ENCODE measurements at regions not wholly inside any gene's neighbourhood (a gene's known extent, or its start where the extent isn't known, plus 50 kb on each side); places are given as distances from the start of the nearest gene placed in this dataset.
A peak's percentile ranks its signal among the peaks of the same experiment; 100 is the strongest.

DNA sequence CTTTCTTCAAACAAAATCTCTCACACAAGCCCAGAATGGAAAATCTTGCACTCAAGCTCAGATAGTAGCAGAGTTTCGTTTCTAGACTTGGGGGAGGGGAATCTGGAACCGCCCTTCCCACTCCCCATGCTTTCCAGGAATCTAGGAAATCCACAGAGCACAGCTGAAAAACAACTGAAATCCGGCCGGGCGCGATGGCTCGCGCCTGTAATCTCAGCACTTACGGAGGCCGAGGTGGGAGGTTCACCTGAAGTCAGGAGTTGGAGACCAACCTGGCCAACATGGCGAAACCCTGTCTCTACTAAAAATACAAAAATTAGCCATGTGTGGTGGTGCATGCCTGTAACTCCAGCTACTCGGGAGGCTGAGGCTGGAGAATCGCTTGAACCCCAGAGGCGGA is 127.3 kb upstream of the SLC34A2 start:
- no peak for DNase-seq (ENCODE audit: low read depth in 2 of 2)

DNA sequence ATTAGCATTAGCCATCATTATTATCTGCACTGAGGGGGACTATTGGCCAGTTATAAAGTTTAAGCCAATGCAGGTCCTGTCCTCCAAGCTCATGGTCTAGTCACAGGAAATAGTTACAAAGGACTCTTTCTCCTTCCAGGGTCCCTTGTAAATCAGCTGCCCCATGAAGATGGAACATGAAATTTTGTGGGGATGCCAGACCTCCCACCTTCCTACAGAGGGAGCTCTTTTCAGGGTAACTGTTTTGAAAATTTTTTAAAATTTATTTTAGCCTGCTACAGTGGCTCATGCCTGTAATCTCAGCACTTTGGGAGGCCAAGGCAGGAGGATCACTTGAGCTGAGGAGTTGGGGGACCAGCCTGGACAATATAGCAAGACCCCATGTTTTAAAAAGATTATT is 124.4 kb upstream of the SLC34A2 start:
- DNase-seq (ENCODE audit: low read depth in 2 of 2) = no peak

DNA sequence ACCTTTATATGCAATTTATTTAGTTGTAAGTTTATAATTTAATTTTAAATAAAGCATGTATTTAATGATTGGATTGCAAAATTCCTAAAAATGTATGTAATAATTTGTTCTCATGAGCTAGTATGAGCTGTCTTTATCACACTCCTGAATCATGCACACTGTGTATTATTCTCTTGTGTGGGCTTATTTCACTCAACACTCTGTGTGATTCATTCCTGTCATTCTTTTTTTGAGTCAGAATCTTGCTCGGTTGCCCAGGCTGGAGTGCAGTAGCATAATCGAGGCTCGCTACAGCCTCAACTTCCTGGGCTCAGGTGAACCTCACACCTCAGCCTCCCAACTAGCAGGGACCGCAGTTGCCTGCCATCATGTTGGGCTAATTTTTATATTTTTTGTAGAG is 123.1 kb upstream of the SLC34A2 start:
- no peak for DNase-seq (ENCODE audit: low read depth in 2 of 2)

DNA sequence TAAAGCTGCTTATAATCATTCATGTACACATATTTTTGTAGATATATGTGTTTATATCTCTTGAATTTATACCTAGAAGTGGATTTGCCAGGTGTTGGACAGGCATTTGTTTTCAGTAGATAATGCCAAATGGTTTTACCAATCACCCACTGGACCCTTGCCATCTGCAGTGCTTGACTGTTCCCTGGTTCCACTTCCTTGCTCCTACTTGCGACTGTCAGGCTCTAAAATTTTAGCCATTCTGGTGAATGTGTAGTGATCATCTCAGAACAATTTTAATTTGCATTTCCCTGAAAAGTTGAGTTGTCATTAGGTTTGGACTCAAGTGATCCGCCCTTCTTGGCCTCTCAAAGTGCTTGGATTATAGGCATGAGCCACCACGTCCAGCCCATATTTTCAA is 122.4 kb upstream of the SLC34A2 start:
- DNase-seq (ENCODE audit: low read depth in 2 of 2) = no peak

DNA sequence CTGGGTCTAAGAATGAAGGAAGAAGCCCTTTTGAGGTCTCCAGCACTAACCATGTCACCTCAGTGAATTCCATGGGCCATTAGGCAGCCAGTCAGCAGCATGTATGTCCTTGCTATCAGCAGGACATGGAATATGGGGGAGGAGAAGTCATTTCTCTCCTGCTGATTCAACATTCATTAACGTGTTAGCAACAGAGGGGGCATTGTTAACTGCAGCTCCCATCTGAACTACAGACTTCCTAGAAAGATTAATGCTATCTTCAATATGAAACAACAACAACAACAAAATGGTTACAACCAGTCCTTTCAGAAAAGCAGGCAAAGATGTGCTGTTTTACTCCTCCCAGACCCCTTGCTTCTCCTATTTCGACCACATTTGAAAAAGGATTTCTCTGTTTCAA is 120.4 kb upstream of the SLC34A2 start:
- DNase-seq (ENCODE audit: low read depth in 2 of 2) = no peak

DNA sequence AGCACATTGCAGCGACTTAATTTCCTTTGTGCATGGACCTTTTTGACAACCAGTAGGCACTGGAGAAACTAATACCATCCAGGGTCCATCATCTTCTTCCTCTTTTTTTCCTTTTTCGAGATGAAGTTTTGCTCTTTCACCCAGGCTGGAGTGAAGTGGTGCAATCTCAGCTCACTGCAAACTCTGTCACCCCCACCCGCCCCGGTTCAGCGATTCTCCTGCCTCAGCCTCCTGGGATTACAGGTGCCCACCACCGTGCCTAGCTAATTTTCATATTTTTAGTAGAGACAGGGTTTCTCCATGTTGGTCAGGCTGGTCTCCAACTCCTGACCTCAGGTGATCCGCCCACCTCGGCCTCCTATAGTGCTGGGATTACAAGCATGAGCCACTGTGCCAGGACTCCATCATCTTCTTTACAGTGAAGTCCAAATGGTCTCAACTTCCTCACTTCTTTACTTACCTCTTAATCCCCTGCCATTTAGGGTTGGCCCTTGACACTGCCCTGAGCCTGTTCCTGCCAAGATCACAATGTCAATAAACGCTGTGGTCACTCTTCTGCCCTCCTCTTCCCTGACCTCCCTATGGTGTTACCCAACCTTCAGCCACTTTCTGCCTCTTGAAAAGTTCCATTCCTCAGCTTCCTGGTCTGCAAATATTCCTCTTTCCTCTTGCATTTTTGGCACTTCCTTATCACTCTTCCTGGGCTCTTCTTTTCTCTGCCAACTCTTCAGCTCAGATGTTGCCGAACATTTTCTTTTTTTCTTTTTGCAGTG is 119.8 kb upstream of the SLC34A2 start:
- DNase-seq (ENCODE audit: low read depth in 2 of 2) = no peak

DNA sequence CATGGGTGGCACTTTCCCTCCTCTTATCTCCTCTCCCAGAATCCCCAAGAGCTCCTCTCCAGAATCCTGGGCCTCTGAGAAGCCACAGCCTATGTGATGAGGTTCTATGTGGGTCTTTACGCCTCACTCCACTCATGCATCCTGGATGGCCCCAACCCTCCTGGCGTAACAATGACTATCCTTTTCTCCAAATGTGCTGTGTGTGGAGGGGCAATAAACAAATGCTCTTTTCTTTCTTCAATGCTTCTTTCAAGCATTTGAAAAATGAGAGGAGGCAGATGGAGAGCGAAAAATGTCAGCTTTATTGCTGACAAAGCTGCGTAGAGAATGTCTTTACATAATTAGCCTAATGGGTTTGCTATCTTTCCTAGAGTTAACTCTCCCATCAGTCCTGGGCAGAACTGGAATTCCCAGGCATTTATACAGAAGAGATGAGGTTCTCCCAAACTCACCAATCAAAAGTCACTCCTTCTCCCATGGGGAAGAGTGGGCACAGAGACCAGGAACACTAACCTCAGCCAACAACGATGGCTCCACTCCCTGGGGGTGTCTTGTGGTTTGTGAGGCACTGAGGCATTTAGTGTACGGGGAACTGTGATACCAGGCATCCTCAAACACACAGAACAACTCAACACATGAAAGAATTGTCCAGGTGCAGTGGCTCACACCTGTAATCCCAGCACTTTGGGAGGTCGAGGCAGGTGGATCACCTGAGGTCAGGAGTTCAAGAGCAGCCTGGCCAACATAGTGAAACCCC is 118.9 kb upstream of the SLC34A2 start:
- no peak for DNase-seq (ENCODE audit: low read depth in 2 of 2)

DNA sequence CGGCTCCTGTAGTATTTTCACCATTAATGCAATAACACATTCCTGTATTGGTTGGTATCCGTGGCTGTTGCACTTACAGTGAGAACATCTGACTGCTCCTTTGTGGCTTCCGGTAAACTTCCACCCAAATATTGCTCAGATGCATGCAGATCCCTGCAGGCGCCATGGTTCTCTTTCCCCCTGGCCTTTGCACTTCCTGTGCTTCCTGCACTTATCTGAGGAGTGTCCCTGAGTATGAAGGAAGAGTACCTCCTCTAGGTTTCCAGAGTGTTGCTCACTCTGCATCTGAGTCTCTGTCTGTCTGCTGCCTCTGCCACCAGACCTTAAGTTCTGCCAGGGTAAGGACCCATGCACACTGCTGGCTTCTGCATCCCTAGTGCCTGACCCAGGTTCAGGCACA is 117.2 kb upstream of the SLC34A2 start:
- no peak for DNase-seq (ENCODE audit: low read depth in 2 of 2)

DNA sequence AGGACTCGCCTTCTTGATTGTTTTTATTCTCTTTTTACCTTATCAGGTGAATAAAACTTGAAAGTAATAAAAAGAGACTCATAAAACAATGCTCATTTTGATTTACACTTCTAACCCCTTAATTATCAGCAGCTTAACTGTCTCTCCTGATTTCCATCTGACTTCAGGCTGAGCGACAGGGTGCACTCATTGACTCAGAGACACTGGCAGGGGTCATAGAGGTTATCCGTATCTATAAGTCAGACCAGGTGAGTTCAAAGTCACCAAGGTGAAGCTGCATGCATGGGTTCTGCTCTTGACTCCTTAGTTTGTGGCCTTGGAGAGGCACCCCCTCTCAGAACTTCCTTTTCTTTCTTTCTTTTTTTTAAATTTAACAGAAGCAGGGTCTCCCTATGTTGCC is 116.4 kb upstream of the SLC34A2 start:
- no peak for DNase-seq (ENCODE audit: low read depth in 2 of 2)

DNA sequence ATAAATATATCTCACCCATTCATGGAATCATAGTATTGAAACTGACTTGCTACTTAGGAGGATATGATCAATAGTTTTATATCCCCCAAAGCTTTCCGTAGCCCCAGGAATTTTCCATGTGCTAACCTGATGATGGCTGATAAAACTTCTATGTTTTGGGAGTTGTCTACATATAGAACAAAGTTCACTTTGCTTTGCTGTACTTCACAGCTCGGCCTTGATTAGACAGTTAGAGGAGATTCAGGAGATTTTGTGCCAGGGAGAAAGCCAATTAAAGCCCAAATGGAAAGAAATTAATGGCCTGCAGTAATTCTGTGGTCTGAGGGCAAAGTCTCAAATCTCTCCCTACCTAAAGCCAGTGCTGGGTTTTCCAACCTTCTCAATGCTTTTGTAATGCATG is 114.9 kb upstream of the SLC34A2 start:
- no peak for DNase-seq (ENCODE audit: low read depth in 2 of 2)

DNA sequence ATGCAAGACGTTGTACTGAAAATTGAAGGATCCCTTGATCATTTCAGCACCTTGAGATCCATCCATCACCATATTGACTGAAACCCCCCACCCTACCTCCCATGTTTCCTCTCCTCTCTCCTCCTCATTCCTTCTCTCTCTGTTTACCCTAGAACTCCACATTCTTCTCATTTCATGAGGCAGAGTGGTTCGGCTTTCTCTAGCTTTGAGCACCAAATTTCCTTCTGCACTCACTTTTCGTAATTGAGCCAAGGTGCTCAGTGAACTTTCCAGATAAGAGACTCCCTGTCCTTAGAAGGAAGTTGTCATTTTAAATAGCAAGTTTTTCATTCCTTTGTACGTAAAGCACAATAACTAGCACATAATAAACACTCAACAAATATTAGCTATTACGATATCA is 108.3 kb upstream of the SLC34A2 start:
- DNase-seq (ENCODE audit: low read depth in 2 of 2) = no peak

DNA sequence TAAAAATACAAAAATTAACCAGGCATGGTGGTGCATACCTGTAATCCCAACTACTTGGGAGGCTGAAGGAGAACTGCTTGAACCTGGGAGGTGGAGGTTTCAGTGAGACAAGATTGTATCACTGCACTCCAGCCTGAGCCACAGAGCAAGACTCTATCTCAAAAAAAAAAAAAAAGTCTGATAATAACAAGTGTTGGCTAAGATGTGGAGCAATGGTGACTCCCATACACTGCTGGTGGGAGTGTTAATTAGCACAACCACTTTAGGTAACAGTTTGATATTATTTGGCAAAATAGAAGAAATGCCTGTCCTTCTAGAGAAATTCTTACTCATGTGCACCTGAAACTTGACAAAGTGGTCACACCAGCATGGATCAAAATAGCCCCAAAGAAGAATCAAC is 106.2 kb upstream of the SLC34A2 start:
- DNase-seq (ENCODE audit: low read depth in 2 of 2) = no peak

DNA sequence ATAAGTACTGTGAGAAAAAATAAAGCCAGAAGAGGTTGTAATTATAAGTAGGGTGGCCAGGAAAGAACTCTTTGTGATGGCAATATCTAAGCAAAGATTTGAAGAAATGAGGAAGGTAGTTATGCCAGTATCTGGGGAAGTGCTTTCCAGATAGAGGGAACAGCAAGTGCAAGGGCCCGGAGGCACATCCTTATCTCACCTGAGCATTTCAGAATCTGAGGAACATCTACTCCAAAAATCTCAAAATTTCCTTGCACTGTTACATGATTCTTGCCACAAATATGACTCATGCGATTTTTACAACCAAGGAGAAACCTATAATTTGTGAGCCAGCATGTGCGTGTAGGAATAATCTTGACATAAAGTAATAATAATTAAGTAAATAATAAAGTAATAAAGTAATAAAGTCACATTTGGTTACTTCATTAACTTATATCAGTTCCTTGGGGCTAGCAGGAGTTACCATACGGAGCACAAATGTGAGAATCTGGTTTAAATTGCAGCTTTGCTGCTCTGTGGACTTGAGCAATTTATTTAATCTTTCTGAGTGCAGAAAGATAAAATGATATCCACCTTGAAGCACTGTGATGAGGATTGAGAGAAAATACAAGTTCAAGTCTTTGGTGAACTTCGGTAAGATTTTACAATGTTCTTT is 105.1 kb upstream of the SLC34A2 start:
- DNase-seq (ENCODE audit: low read depth in 2 of 2) = no peak

DNA sequence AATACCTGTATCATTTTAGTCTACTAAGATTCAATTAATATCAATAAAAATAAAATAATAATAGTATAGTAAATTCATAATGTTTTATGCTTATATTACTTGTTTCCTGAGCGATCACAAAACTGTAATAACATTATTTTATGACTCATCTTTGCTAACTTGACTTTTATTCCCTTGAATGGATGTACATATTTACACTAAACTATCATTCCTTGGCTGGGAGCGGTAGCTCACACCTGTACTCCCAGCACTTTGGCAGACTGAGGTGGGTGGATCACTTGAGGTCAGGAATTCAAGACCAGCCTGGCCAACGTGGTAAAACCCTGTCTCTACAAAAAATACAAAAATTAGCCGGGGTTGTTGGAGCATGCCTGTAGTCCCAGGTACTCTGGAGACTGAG is 104.0 kb upstream of the SLC34A2 start:
- no peak for DNase-seq (ENCODE audit: low read depth in 2 of 2)

DNA sequence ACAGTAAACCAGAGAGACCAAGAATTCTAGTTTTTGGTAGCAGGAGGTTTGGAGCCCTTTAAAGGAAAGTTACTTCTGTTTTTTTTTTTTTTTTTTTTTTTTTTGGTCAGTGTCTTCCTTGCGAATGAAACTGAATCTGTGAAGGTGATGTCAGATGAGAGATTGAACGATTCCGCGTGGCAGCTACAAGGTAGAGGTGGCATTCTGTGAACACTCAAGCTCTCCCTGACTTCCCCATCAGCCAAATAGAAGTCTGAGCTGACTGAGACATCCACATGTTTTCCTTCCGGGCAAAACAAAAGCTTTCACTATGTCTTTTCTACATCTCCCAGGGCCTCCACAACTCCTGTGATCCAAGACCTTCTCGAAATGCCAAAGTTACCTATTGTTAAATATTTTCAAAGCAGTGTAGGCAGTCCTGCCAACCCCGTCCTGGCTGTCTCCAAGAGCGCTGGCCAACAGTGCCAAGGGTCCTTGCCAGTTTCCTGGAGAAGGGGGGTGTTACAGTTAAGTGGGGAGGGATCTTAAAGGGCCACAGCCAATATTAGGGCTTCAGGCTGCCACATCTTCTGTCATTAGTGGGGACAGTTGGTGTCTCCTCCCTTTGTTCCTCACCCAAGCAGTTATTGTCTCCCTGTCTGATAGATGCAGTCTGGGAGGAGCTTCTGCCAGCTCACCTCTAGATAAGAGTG is 102.9 kb upstream of the SLC34A2 start:
- peak in 1 of 2 donors; percentile 10 for DNase-seq (ENCODE audit: low read depth in 2 of 2)

DNA sequence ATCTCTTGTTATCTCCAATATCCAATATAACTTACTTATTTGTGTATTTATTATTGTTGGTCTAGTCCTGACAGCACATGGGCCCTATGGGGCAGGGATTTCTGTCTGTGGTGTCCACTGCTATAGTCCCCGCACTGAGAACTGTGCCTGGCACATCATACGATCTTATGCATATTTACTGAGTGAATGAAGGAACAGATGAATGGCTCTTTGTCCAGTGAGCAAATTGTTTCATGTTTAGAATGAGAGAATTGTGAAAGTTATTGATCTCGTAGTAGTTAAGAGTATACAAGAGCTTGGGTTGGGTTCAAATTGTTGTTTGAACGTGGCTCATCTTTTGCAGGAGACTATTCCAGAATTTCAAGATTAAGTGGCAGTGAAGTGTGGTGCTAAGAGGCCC is 96.1 kb upstream of the SLC34A2 start:
- DNase-seq (ENCODE audit: low read depth in 2 of 2) = no peak

DNA sequence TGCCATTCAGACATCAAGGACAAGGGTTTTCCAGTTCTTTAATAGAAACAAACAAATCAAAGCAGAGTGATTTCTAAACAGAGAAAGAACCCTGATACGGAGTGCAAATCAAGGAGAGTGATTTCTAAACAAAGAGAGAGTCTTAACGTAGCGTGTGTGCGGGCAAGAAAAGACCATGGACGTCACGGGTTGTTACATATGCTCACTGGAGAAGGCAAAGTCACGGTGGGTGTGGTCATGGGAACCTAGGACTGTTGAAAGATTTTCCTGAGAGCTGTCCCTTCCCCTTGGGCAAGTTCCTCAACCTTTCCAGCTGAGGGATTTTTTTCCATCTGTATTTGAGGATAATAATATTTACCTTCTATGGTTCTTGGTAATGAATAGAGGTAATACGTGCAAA is 95.0 kb upstream of the SLC34A2 start:
- DNase-seq (ENCODE audit: low read depth in 2 of 2) = no peak

DNA sequence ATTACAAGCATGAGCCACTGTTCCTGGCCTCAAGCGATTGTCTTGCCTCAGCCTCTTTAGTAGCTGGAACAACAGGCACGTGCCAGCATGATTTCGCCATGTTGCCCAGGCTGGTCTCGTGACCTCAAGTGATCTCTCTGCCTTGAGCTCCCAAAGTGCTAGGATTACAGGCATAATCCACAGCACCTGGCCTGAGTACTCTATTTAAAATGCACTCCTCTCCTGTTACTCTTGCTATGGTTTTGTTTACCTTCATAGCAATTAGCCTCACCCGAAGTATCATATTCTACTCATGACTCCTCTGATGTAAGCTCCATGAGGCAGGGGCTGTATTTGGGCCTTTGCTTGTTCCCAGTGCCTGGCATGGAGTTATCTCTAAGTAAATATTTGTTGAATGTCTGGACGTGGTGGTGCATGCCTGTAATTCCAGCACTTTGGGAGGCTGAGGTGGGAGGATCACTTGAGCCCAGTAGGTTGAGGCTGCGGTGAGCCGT is 92.5 kb upstream of the SLC34A2 start:
- no peak for DNase-seq (ENCODE audit: low read depth in 2 of 2)

DNA sequence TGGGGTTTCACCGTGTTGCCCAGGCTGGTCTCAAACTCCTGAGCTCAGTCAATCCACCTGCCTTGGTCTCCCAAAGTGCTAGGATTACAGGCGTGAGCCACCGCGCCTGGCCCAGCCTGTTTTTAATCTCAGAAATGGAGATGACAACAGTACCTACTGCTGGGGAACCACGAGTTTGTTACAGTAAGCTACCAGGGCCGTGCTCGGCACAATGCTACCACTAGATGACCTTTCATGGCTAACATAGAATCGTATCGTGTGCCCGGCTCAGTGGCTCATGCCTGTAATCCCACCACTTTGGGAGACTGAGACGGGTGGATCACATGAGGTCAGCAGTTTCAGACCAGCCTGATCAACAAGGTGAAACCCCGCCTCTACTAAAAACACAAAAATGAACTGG is 90.8 kb upstream of the SLC34A2 start:
- DNase-seq (ENCODE audit: low read depth in 2 of 2) = no peak

DNA sequence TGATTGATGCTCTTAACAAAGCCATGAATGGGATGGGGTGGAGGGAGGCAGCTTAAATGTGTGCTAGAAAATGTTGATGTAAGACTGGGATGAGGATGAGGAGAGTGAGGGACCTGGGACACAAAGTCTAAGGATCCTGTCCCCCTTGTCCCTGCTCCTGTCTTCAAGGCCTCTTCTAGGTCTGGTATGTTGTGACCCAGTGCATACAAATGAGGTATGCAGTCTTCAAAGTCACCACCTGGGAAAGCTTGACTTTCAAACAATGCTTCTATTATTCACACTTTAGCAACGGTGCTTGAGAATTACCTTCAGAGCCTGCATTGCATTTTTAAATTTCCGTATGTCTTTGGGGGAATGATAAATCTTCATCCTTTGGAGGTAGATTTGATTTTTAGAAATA is 88.4 kb upstream of the SLC34A2 start:
- DNase-seq (ENCODE audit: low read depth in 2 of 2) = no peak

DNA sequence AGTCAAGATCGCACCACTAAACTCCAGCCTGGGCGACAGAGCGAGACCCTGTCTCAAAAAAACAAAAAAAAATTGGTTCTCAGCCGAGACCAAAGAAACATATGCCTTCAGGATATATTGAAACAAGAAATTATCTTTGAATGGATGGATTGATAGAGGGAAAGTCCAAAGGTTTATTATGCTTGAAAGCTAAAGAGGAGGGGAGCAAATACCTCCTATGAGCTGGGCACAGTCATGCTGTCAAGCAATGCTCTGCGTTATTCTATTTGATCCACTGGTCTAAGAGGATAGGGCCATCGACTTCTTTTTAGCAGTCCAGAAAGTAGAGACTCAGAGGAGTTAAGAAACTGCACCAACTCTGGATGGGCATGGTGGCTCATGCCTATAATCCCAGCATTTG is 85.9 kb upstream of the SLC34A2 start:
- DNase-seq (ENCODE audit: low read depth in 2 of 2) = no peak

DNA sequence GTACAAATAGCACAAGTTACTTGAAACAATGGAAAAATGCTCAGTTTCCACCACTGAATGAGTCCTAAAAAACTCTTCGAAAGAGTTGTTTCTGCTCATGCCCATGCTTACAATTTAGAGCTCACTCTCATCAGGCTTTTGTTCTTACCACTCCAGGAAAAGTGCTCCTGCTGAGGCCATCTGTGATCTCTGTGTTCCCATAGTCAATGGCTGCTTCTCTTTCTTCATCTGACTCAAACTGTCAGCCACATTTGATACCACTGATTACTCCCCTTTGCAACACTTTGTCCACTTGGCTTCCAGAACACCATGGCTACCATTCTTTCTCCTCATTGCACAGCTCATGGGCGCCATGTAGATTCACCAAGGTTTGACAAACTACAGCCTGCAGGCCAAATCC is 80.0 kb upstream of the SLC34A2 start:
- no peak for DNase-seq (ENCODE audit: low read depth in 2 of 2)
